Psoas muscle (tissue), 7 donors: ENCODE measurements at regions not wholly inside any gene's neighbourhood (a gene's known extent, or its start where the extent isn't known, plus 50 kb on each side); places are given as distances from the start of the nearest gene placed in this dataset.

Experiments
- ATAC-seq, 4 donors: fragments of 200-7000 bp; cut with Tn5 transposase; one replicate each; pipeline ENCODE4 v1.9.1; 2020; ENCODE audit warnings: moderate library complexity in 3 of 4, mild to moderate bottlenecking in 2 of 4
- DNase-seq, 2 donors: peaks; one replicate each; pipeline ENCODE4 v3.0.0-alpha.2; 2020
- H3K27ac ChIP-seq: fragments of 200-600 bp; one replicate; pipeline ENCODE4 v1.8.0; 2022
- H3K27me3 ChIP-seq, 3 donors: fragments of 200-600 bp in 1 of 3; one replicate each; pipeline versions ENCODE4 v1.6.1 to v1.8.0; 2013 to 2022; ENCODE audit warnings: low read length in 2 of 3, mild to moderate bottlenecking in 2 of 3, moderate library complexity in 1 of 3; ENCODE audit not compliant: insufficient read depth in 3 of 3
- H3K36me3 ChIP-seq, 2 donors: fragments of 200-600 bp in 1 of 2; one replicate each; pipeline versions ENCODE4 v1.6.1 to v1.8.0; 2013 to 2022; ENCODE audit warnings: low read depth in 1 of 2, mild to moderate bottlenecking in 1 of 2, moderate library complexity in 1 of 2; ENCODE audit not compliant: insufficient read depth in 1 of 2
- H3K4me1 ChIP-seq: fragments of 200-600 bp; one replicate; pipeline ENCODE4 v1.8.0; 2022
- H3K4me3 ChIP-seq: fragments of 200-600 bp; one replicate; pipeline ENCODE4 v1.8.0; 2022; ENCODE audit warnings: mild to moderate bottlenecking
- H3K9me3 ChIP-seq: fragments of 200-600 bp; one replicate; pipeline ENCODE4 v1.8.0; 2022
- WGBS, 3 donors: extraction: QIAGEN DNeasy Blood & Tissue Kit; methylation state at CpG; one replicate each; pipeline versions ENCODE4 v1.1.6 to v1.1.7; 2013; 5-methylcytosine and 5-hydroxymethylcytosine counted together
- intact Hi-C, 2 donors: fragments of 100-400 bp; cut with DNase I; formaldehyde crosslinking; loops; one replicate each; pipeline versions ENCODE4 v1.11.0 to v1.14.2; 2022
- TF ChIP-seq, protein P1 (sequence below): fragments of 200-600 bp; IDR thresholded peaks from one replicate; pipeline ENCODE4 v1.8.0; 2022; ENCODE audit warnings: antibody characterized with exemption
- donor health status: healthy with polysubstance abuse.
- donor health status: DM: no; HTN: no; CAD: no; lungs with moderate emphysema.
- donor health status: Bipolar disorder and iron deficiency.
- donor health status: healthy.
- donor health status: DM: yes; HTN: yes; CAD: no.
- donor health status: DM: no; HTN: no; CAD: no.
- donor health status: DM: yes; HTN: yes; CAD: no.

GRCh38 chr2:184517402-184517801 is 80.9 kb upstream of the ZNF804A start:
- Histone ChIP-seq H3K27ac (no peak overlapping the region), H3K27me3 (no peaks in the 10 kb centered on the region), H3K9me3 (peaks cover 7% of the 10 kb centered on the region), H3K4me3 (no peak overlapping the region), H3K36me3 (no peaks in the 10 kb centered on the region), H3K4me1 (no peaks in the 10 kb centered on the region)
- no peak for ATAC-seq
- TF ChIP-seq, protein P1, sequence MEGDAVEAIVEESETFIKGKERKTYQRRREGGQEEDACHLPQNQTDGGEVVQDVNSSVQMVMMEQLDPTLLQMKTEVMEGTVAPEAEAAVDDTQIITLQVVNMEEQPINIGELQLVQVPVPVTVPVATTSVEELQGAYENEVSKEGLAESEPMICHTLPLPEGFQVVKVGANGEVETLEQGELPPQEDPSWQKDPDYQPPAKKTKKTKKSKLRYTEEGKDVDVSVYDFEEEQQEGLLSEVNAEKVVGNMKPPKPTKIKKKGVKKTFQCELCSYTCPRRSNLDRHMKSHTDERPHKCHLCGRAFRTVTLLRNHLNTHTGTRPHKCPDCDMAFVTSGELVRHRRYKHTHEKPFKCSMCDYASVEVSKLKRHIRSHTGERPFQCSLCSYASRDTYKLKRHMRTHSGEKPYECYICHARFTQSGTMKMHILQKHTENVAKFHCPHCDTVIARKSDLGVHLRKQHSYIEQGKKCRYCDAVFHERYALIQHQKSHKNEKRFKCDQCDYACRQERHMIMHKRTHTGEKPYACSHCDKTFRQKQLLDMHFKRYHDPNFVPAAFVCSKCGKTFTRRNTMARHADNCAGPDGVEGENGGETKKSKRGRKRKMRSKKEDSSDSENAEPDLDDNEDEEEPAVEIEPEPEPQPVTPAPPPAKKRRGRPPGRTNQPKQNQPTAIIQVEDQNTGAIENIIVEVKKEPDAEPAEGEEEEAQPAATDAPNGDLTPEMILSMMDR: no peak
- intact Hi-C loops: no loop called here
- DNase-seq: no peak
- 65 to 84% (median 74%) methylated on average over 1 of the region's 1 CpG for WGBS, 3 donors

GRCh38 chr2:184520441-184520840 is 77.9 kb upstream of the ZNF804A start:
- WGBS, 3 donors: 57 to 68% (median 65%) methylated on average over 1 of the region's 1 CpG
- ATAC-seq: no peak
- intact Hi-C loops: no loop called here

DNA sequence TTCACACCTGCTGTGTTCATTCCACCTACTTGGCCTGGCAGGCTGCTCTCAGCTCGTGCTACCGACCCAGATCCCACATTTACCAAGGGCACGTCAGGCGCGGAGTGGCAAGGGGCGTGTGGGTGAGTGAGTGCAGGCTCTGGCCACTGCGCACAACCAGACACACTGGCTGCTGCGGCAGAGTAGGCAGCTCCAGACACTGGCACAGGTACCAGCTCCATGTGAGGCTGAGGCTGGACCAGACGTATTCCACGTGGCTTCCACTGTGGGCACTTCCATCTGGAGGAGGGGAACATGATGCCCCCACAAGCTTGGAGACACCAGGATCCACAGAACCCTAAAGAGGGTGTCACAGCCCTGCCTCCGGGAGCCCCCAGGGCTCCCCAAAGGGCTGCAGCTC is 74.6 kb upstream of the ZNF804A start:
- WGBS, 3 donors: 88 to 89% (median 89%) methylated on average over 11 of the region's 11 CpGs
- no peaks in the 10 kb centered on the region for H3K4me1 ChIP-seq
- no peaks in the 10 kb centered on the region for H3K36me3 ChIP-seq
- H3K4me3 ChIP-seq: no peak overlapping the region
- TF ChIP-seq, protein P1: no peak
- no peaks in the 10 kb centered on the region for H3K27me3 ChIP-seq
- DNase-seq (peak in 1 of 2 donors; percentile 37), ATAC-seq (no peak)
- no peak overlapping the region for H3K27ac ChIP-seq
- peaks cover 20% of the 10 kb centered on the region for H3K9me3 ChIP-seq
- intact Hi-C loops: no loop called here

More at GRCh38 chr2:184520441-184520840, 77.9 kb upstream of the ZNF804A start:
- DNase-seq: no peak
- TF ChIP-seq, protein P1: no peak
- H3K36me3 ChIP-seq: no peaks in the 10 kb centered on the region
- H3K9me3 ChIP-seq: peaks cover 10% of the 10 kb centered on the region
- no peak overlapping the region for H3K4me3 ChIP-seq
- no peaks in the 10 kb centered on the region for H3K27me3 ChIP-seq
- H3K27ac ChIP-seq: no peak overlapping the region
- H3K4me1 ChIP-seq: no peaks in the 10 kb centered on the region

- no peak overlapping the region for H3K27ac ChIP-seq
- no peaks in the 10 kb centered on the region for H3K4me1 ChIP-seq
- DNase-seq (peak in 1 of 2 donors; percentile 23), ATAC-seq (no peak)
- no peak overlapping the region for H3K4me3 ChIP-seq
- TF ChIP-seq, protein P1: no peak
- 84 to 90% (median 87%) methylated on average over 16 of the region's 16 CpGs for WGBS, 3 donors
- peaks cover 20% of the 10 kb centered on the region for H3K9me3 ChIP-seq
- intact Hi-C loops: no loop called here
- no peaks in the 10 kb centered on the region for H3K27me3 ChIP-seq
- H3K36me3 ChIP-seq: no peaks in the 10 kb centered on the region
These were observed 73.6 kb upstream of the ZNF804A start for GRCh38 chr2:184524551-184525382.

DNA sequence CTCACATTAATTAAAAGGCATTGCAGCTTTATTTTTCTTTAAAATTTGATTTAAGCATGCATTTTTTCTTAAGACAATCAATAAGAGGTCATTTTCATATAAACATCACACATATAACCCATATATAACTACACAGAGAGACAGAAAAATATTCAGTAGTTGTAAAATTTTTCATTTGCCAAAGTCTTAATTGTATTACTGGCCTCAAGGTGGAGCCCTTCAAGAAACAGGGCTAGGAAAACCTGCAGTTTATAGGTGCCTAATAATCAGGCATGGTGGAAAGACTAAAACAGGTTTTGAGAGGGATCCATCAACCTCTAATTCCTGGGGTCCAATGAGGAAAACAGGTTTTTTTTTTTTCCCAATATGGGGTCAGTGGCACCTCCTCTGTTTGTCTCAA is 71.3 kb upstream of the ZNF804A start:
- H3K27ac ChIP-seq: no peak overlapping the region
- no peak overlapping the region for H3K4me3 ChIP-seq
- no peak for ATAC-seq
- no peaks in the 10 kb centered on the region for H3K27me3 ChIP-seq
- TF ChIP-seq, protein P1: no peak
- DNase-seq: no peak
- no peaks in the 10 kb centered on the region for H3K4me1 ChIP-seq
- intact Hi-C loops: no loop called here
- H3K9me3 ChIP-seq: peaks cover 20% of the 10 kb centered on the region
- no peaks in the 10 kb centered on the region for H3K36me3 ChIP-seq
